ENCODE measurements at regions not wholly inside any gene's neighbourhood (a gene's known extent, or its start where the extent isn't known, plus 50 kb on each side); places are given as distances from the start of the nearest gene placed in this dataset.

- Histone ChIP-seq H4K20me1 (replicated peaks; ENCODE audit: insufficient read depth) (no peaks in the 10 kb centered on the region), H2AFZ (no peak overlapping the region), H3F3A (replicated peaks; ENCODE audit: low read depth) (no peaks in the 10 kb centered on the region), H3K27ac (ENCODE audit: low read depth) (no peak overlapping the region), H3K4me3 (no peak overlapping the region), H3K4me2 (no peak overlapping the region), H3K36me3 (ENCODE audit: insufficient read depth) (no peaks in the 10 kb centered on the region), H3K4me1 (ENCODE audit: insufficient read depth) (no peaks in the 10 kb centered on the region; the same call in 1 of the 2 replicates), H3K79me2 (replicated peaks; ENCODE audit: insufficient read depth) (no peaks in the 10 kb centered on the region), H3K27me3 (ENCODE audit: insufficient read depth) (no peaks in the 10 kb centered on the region), H3K9me2 (ENCODE audit: insufficient read depth) (0 out of 2 replicates have a peak, but pooled peaks cover 3% of the 10 kb centered on the region)
- Mint-ChIP-seq H3K4me1 (no peaks in the 10 kb centered on the region; the same call in 2 of the 3 replicates), H3K9me3 (peaks cover 2% of the 10 kb centered on the region; the same call in 1 of the 3 replicates), H3K27ac (no peak overlapping the region), H3K4me3 (no peak overlapping the region), H3K27me3 (ENCODE audit: insufficient read depth, low read depth, poor library complexity) (no peaks in the 10 kb centered on the region), H3K36me3 (ENCODE audit: low read depth) (no peaks in the 10 kb centered on the region; the same call in 2 of the 3 replicates)
- DNase-seq (ENCODE audit: low spot score) (no peak), ATAC-seq (no peak)
- TF ChIP-seq STAT1 (IDR thresholded peaks at IDR 0.05; ENCODE audit: unreplicated experiment) (no peak), ZNF114 (CRISPR knock-in tag; IDR thresholded peaks at IDR 0.05) (no peak), ZNF331 (CRISPR knock-in tag; IDR thresholded peaks at IDR 0.05; ENCODE audit: low read depth) (no peak), NANOG (IDR thresholded peaks at IDR 0.05; ENCODE audit: borderline replicate concordance) (no peak), EZH2 (IDR thresholded peaks at IDR 0.05; ENCODE audit: low read depth, unreplicated experiment) (no peak), EZH2phosphoT487 (IDR thresholded peaks at IDR 0.05; ENCODE audit: unreplicated experiment) (no peak)
- TF ChIP-seq, protein P1, sequence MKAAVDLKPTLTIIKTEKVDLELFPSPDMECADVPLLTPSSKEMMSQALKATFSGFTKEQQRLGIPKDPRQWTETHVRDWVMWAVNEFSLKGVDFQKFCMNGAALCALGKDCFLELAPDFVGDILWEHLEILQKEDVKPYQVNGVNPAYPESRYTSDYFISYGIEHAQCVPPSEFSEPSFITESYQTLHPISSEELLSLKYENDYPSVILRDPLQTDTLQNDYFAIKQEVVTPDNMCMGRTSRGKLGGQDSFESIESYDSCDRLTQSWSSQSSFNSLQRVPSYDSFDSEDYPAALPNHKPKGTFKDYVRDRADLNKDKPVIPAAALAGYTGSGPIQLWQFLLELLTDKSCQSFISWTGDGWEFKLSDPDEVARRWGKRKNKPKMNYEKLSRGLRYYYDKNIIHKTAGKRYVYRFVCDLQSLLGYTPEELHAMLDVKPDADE (IDR thresholded peaks at IDR 0.05): no peak
- TF ChIP-seq, protein P2, sequence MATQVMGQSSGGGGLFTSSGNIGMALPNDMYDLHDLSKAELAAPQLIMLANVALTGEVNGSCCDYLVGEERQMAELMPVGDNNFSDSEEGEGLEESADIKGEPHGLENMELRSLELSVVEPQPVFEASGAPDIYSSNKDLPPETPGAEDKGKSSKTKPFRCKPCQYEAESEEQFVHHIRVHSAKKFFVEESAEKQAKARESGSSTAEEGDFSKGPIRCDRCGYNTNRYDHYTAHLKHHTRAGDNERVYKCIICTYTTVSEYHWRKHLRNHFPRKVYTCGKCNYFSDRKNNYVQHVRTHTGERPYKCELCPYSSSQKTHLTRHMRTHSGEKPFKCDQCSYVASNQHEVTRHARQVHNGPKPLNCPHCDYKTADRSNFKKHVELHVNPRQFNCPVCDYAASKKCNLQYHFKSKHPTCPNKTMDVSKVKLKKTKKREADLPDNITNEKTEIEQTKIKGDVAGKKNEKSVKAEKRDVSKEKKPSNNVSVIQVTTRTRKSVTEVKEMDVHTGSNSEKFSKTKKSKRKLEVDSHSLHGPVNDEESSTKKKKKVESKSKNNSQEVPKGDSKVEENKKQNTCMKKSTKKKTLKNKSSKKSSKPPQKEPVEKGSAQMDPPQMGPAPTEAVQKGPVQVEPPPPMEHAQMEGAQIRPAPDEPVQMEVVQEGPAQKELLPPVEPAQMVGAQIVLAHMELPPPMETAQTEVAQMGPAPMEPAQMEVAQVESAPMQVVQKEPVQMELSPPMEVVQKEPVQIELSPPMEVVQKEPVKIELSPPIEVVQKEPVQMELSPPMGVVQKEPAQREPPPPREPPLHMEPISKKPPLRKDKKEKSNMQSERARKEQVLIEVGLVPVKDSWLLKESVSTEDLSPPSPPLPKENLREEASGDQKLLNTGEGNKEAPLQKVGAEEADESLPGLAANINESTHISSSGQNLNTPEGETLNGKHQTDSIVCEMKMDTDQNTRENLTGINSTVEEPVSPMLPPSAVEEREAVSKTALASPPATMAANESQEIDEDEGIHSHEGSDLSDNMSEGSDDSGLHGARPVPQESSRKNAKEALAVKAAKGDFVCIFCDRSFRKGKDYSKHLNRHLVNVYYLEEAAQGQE (IDR thresholded peaks at IDR 0.05; ENCODE audit: unreplicated experiment): no peak
These were observed 497.2 kb upstream of the JARID2 start for GRCh38 chr6:14748679-14749078.

- no peak for ATAC-seq
- no peak for DNase-seq (ENCODE audit: low spot score)
- H3K4me1 ChIP-seq (ENCODE audit: insufficient read depth): no peaks in the 10 kb centered on the region; the same call in 1 of the 2 replicates
- Mint-ChIP-seq H3K4me1 (no peaks in the 10 kb centered on the region; the same call in 2 of the 3 replicates), H3K4me3 (no peak overlapping the region), H3K27me3 (ENCODE audit: insufficient read depth, low read depth, poor library complexity) (no peaks in the 10 kb centered on the region), H3K27ac (no peak overlapping the region), H3K36me3 (ENCODE audit: low read depth) (no peaks in the 10 kb centered on the region; the same call in 2 of the 3 replicates), H3K9me3 (peaks cover 2% of the 10 kb centered on the region; the same call in 1 of the 3 replicates)
- H3K4me3 ChIP-seq: no peak overlapping the region
- no peaks in the 10 kb centered on the region for H3K79me2 ChIP-seq (replicated peaks; ENCODE audit: insufficient read depth)
- no peak overlapping the region for H2AFZ ChIP-seq
- H3K27ac ChIP-seq (ENCODE audit: low read depth): no peak overlapping the region
- no peak for TF ChIP-seq NANOG (IDR thresholded peaks at IDR 0.05; ENCODE audit: borderline replicate concordance)
- TF ChIP-seq ZNF331 (CRISPR knock-in tag; IDR thresholded peaks at IDR 0.05; ENCODE audit: low read depth): no peak
- TF ChIP-seq STAT1 (IDR thresholded peaks at IDR 0.05; ENCODE audit: unreplicated experiment): no peak
- TF ChIP-seq, protein P1 (IDR thresholded peaks at IDR 0.05): no peak
- H3K4me2 ChIP-seq: no peak overlapping the region
- no peaks in the 10 kb centered on the region for H3K9me2 ChIP-seq (ENCODE audit: insufficient read depth)
- no peaks in the 10 kb centered on the region; the same call in 1 of the 2 replicates for H3F3A ChIP-seq (replicated peaks; ENCODE audit: low read depth)
- H3K36me3 ChIP-seq (ENCODE audit: insufficient read depth): no peaks in the 10 kb centered on the region
- no peaks in the 10 kb centered on the region for H4K20me1 ChIP-seq (replicated peaks; ENCODE audit: insufficient read depth)
- H3K27me3 ChIP-seq (ENCODE audit: insufficient read depth): no peaks in the 10 kb centered on the region
These were observed 495.7 kb upstream of the JARID2 start for GRCh38 chr6:14750059-14750661.
